ENCODE measurements at regions not wholly inside any gene's neighbourhood (a gene's known extent, or its start where the extent isn't known, plus 50 kb on each side); places are given as distances from the start of the nearest gene placed in this dataset.

- FAIRE-seq: no peak
Measured at GRCh38 chr1:84759756-84760155, 69.5 kb upstream of the SSX2IP start.

GRCh38 chr1:84758968-84759491 is 68.8 kb upstream of the SSX2IP start:
- no peak for FAIRE-seq

GRCh38 chr1:84758476-84758875 is 68.2 kb upstream of the SSX2IP start:
- no peak for FAIRE-seq

- no peak for FAIRE-seq
Measured at GRCh38 chr1:84757301-84757700, 67.0 kb upstream of the SSX2IP start.

GRCh38 chr1:84756455-84757082 is 66.3 kb upstream of the SSX2IP start:
- FAIRE-seq: no peak

GRCh38 chr1:84756001-84756400 is 65.7 kb upstream of the SSX2IP start:
- no peak for FAIRE-seq

- FAIRE-seq: no peak
Measured at GRCh38 chr1:84755216-84755615, 65.0 kb upstream of the SSX2IP start.

GRCh38 chr1:84754386-84754703 is 64.1 kb upstream of the SSX2IP start:
- FAIRE-seq: no peak

- peak; percentile 37 for FAIRE-seq
Measured at GRCh38 chr1:84753516-84754385, 63.5 kb upstream of the SSX2IP start.

GRCh38 chr1:84750110-84750730 is 60.0 kb upstream of the SSX2IP start:
- no peak for FAIRE-seq

GRCh38 chr1:84749427-84749826 is 59.2 kb upstream of the SSX2IP start:
- FAIRE-seq: no peak

GRCh38 chr1:84748364-84748763 is 58.1 kb upstream of the SSX2IP start:
- FAIRE-seq: no peak

GRCh38 chr1:84745857-84746256 is 55.6 kb upstream of the SSX2IP start:
- no peak for FAIRE-seq

GRCh38 chr1:84743896-84744295 is 53.6 kb upstream of the SSX2IP start:
- no peak for FAIRE-seq

GRCh38 chr1:84742653-84743052 is 52.4 kb upstream of the SSX2IP start:
- no peak for FAIRE-seq

GRCh38 chr1:84740050-84740714 is 49.9 kb upstream of the SSX2IP start:
- no peak for FAIRE-seq

Data from A204.1 (cell line).